HepG2 (cell line): ENCODE measurements at regions not wholly inside any gene's neighbourhood (a gene's known extent, or its start where the extent isn't known, plus 50 kb on each side); places are given as distances from the start of the nearest gene placed in this dataset.

ENCODE experiments used
- ATAC-seq: fragments of 200-7000 bp; cut with Tn5 transposase; 3 replicates; pipeline ENCODE4 v1.9.1; 2020; ENCODE audit warnings: mild to moderate bottlenecking, moderate library complexity
- BruUV-seq: library from RNA; stranded (reverse); fragments of 400-500 nt; replicated peaks from 2 replicates; lab custom pipeline; 2021; lab: Mats Ljungman, UMichigan
- CTCF ChIA-PET: fragments of 300-600 bp; formaldehyde crosslinking; extraction: SDS; loops from one replicate; lab custom pipeline; 2021; ENCODE audit warnings: low total read pairs, inconsistent platforms, low intra/inter-chr PET ratio; lab: Yijun Ruan, JAX
- POLR2A ChIA-PET: fragments of 350-600 bp; sonication (Branson Sonifier 250); formaldehyde crosslinking; loops from one replicate; lab custom pipeline; 2020; ENCODE audit warnings: antibody characterized with exemption, inconsistent platforms; lab: Yijun Ruan, JAX
- DNase-seq: peaks from one replicate; pipeline ENCODE4 v3.0.0-alpha.2; 2015; ENCODE audit warnings: low spot score
- FAIRE-seq: peaks from 3 replicates; lab custom pipeline; 2011; peaks lifted over from hg19 to GRCh38; lab: Jason Lieb, UNC
- H2AFZ ChIP-seq: one replicate; pipeline ENCODE4 v1.6.1; 2011; ENCODE audit warnings: low read length, inconsistent platforms
- H3K27ac ChIP-seq: fragments of 300-600 bp; 3 replicates; pipeline ENCODE4 v1.8.0; 2011; ENCODE audit warnings: mixed run types, mild to moderate bottlenecking, mixed read lengths, low read length, inconsistent platforms; ENCODE audit not compliant: insufficient read depth; ENCODE audit errors: extremely low read length
- H3K27me3 ChIP-seq, 2 experiments: fragments of 200-600 bp in 1 of 2; 2 replicates in 1 of 2; 3 replicates in 1 of 2; pipeline versions ENCODE4 v1.6.0 to v1.8.0; 2011; ENCODE audit warnings: low read length in 2 of 2, mild to moderate bottlenecking in 2 of 2, moderate library complexity in 2 of 2, inconsistent platforms in 1 of 2; ENCODE audit not compliant: insufficient read depth in 2 of 2, control insufficient read depth in 1 of 2
- H3K36me3 ChIP-seq, 2 experiments: fragments of 200-600 bp in 1 of 2; replicated peaks in 1 of 2; 2 replicates in 1 of 2; 3 replicates in 1 of 2; pipeline versions ENCODE4 v1.5.1 to v1.8.0; 2011; ENCODE audit warnings: low read length in 2 of 2, inconsistent platforms in 1 of 2; ENCODE audit not compliant: insufficient read depth in 2 of 2, control insufficient read depth in 1 of 2
- H3K4me1 ChIP-seq: 2 replicates; pipeline ENCODE4 v1.5.1; 2012; ENCODE audit warnings: low read length, inconsistent platforms; ENCODE audit not compliant: insufficient read depth
- H3K4me2 ChIP-seq: 2 replicates; pipeline ENCODE4 v1.6.0; 2011; ENCODE audit warnings: low read depth, low read length, inconsistent platforms
- H3K4me3 ChIP-seq, 3 experiments: fragments of 200-600 bp in 1 of 3; sonication (generic), shearing (Covaris generic) in 1 of 3; replicated peaks in 1 of 3; 2 replicates each; pipeline ENCODE4 v1.5.1; 2011 to 2016; ENCODE audit warnings: low read length in 3 of 3, inconsistent platforms in 2 of 3, low read depth in 2 of 3, mild to moderate bottlenecking in 2 of 3, control low read depth in 1 of 3, mixed read lengths in 1 of 3; ENCODE audit not compliant: insufficient read depth in 1 of 3
- H3K79me2 ChIP-seq: one replicate; pipeline ENCODE4 v1.6.1; 2011; ENCODE audit warnings: low read length, inconsistent platforms; ENCODE audit not compliant: insufficient read depth
- H3K9ac ChIP-seq: 2 replicates; pipeline ENCODE4 v1.6.0; 2011; ENCODE audit warnings: mild to moderate bottlenecking, low read depth, low read length, inconsistent platforms; ENCODE audit not compliant: insufficient read depth
- H3K9me3 ChIP-seq: 2 replicates; pipeline ENCODE4 v1.5.1; 2012; ENCODE audit warnings: mild to moderate bottlenecking, low read length
- H4K20me1 ChIP-seq: 2 replicates; pipeline ENCODE4 v1.6.0; 2011; ENCODE audit warnings: inconsistent platforms, mild to moderate bottlenecking, low read length, moderate library complexity; ENCODE audit not compliant: insufficient read depth
- AGO1 ChIP-seq: fragments of 200-400 bp; formaldehyde crosslinking; IDR thresholded peaks from 2 replicates; pipeline ENCODE4 v1.6.1; 2017; ENCODE audit warnings: mild to moderate bottlenecking, low read depth, low read length, moderate library complexity; ENCODE audit not compliant: poor library complexity, severe bottlenecking
- ARHGAP35 ChIP-seq: sonication (generic); formaldehyde crosslinking; IDR thresholded peaks from 2 replicates; pipeline ENCODE4 v1.9.0; 2022; ENCODE audit warnings: mild to moderate bottlenecking, inconsistent platforms, moderate library complexity, missing genetic modification reagents, borderline replicate concordance
- BORCS8-MEF2B ChIP-seq: sonication (generic); formaldehyde crosslinking; IDR thresholded peaks from 2 replicates; pipeline ENCODE4 v1.8.0; 2022; ENCODE audit warnings: mild to moderate bottlenecking, missing genetic modification reagents
- EHMT2 ChIP-seq: fragments of 200-600 bp; sonication (generic); IDR thresholded peaks from 2 replicates; pipeline ENCODE4 v1.7.0; 2017; ENCODE audit warnings: antibody characterized with exemption, low read depth, low read length, borderline replicate concordance
- ETV6 ChIP-seq: sonication (generic); formaldehyde crosslinking; conservative IDR thresholded peaks from 2 replicates; pipeline ENCODE4 v1.4.0; 2020; ENCODE audit warnings: missing genetic modification reagents
- MED13 ChIP-seq: sonication (generic); formaldehyde crosslinking; IDR thresholded peaks from 2 replicates; pipeline ENCODE4 v1.5.0; 2020; ENCODE audit warnings: missing genetic modification reagents
- ZNF12 ChIP-seq: sonication (generic); formaldehyde crosslinking; IDR thresholded peaks from 2 replicates; pipeline ENCODE4 v1.5.0; 2020; ENCODE audit warnings: missing genetic modification reagents
- ZNF33A ChIP-seq: sonication (generic); formaldehyde crosslinking; IDR thresholded peaks from 2 replicates; pipeline ENCODE4 v1.5.1; 2020; ENCODE audit warnings: missing genetic modification reagents, mild to moderate bottlenecking, moderate library complexity, borderline replicate concordance
- ZNF878 ChIP-seq: sonication (generic); formaldehyde crosslinking; IDR thresholded peaks from 2 replicates; pipeline ENCODE4 v1.8.1; 2023; ENCODE audit warnings: mild to moderate bottlenecking, missing genetic modification reagents, moderate library complexity
- WGBS: methylation state at CpG from one replicate; pipeline ENCODE4 v1.1.6; 2017; ENCODE audit warnings: low lambda C conversion rate; 5-methylcytosine and 5-hydroxymethylcytosine counted together
- in situ Hi-C: cut with HindIII; loops from 2 replicates; pipeline ENCODE4 v1.10.0; 2017; ENCODE audit warnings: low pct_unique_long_range_greater_than_20kb; ENCODE audit not compliant: extremely low pct_ligation_motif_present
- intact Hi-C: fragments of 100-400 bp; cut with micrococcal nuclease; formaldehyde crosslinking; loops from one replicate; pipeline ENCODE4 v1.10.0; 2022; ENCODE audit not compliant: unreplicated experiment
- TF ChIP-seq, protein P1 (sequence below): sonication (generic); formaldehyde crosslinking; IDR thresholded peaks from 2 replicates; pipeline ENCODE4 v1.4.0; 2020; ENCODE audit warnings: mild to moderate bottlenecking, missing genetic modification reagents
- TF ChIP-seq, protein P2 (sequence below): IDR thresholded peaks from 2 replicates; pipeline ENCODE4 v1.6.1; 2018; ENCODE audit warnings: missing genetic modification reagents, mild to moderate bottlenecking, missing compliant biosample characterization

GRCh38 chr3:16769525-16769924 lies 115.2 kb upstream of the PLCL2 start:
- H3K9me3 ChIP-seq, result no peaks in the 10 kb centered on the region
- no peak overlapping the region for H3K4me2 ChIP-seq
- FAIRE-seq, result no peak
- CTCF ChIA-PET, result no interaction called here
- H3K4me3 ChIP-seq, result no peak overlapping the region
- TF ChIP-seq, protein P1, sequence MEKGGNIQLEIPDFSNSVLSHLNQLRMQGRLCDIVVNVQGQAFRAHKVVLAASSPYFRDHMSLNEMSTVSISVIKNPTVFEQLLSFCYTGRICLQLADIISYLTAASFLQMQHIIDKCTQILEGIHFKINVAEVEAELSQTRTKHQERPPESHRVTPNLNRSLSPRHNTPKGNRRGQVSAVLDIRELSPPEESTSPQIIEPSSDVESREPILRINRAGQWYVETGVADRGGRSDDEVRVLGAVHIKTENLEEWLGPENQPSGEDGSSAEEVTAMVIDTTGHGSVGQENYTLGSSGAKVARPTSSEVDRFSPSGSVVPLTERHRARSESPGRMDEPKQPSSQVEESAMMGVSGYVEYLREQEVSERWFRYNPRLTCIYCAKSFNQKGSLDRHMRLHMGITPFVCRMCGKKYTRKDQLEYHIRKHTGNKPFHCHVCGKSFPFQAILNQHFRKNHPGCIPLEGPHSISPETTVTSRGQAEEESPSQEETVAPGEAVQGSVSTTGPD, result no peak
- TF ChIP-seq ZNF878 (CRISPR knock-in tag), result no peak
- TF ChIP-seq MED13 (CRISPR knock-in tag), result no peak
- no peak for TF ChIP-seq ETV6 (CRISPR knock-in tag)
- TF ChIP-seq AGO1, result no peak
- TF ChIP-seq ARHGAP35 (CRISPR knock-in tag), result no peak
- TF ChIP-seq BORCS8-MEF2B, result no peak
- TF ChIP-seq, protein P2, sequence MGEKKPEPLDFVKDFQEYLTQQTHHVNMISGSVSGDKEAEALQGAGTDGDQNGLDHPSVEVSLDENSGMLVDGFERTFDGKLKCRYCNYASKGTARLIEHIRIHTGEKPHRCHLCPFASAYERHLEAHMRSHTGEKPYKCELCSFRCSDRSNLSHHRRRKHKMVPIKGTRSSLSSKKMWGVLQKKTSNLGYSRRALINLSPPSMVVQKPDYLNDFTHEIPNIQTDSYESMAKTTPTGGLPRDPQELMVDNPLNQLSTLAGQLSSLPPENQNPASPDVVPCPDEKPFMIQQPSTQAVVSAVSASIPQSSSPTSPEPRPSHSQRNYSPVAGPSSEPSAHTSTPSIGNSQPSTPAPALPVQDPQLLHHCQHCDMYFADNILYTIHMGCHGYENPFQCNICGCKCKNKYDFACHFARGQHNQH (CRISPR knock-in tag), result no peak
- TF ChIP-seq ZNF33A (CRISPR knock-in tag), result no peak
- no peak for TF ChIP-seq EHMT2
- no peak for TF ChIP-seq ZNF12 (CRISPR knock-in tag)
- TF ChIP-seq, all 625 proteins: peak for 0
- in situ Hi-C loops, result no loop called here
- BruUV-seq, result no TSS peak
- H3K27ac ChIP-seq, result no peak overlapping the region
- ATAC-seq (no peak), DNase-seq (no peak)
- H4K20me1 ChIP-seq, result no peaks in the 10 kb centered on the region
- no peaks in the 10 kb centered on the region for H3K36me3 ChIP-seq
- H3K79me2 ChIP-seq, result no peaks in the 10 kb centered on the region
- POLR2A ChIA-PET, result no interaction called here
- no peaks in the 10 kb centered on the region for H3K4me1 ChIP-seq
- peaks cover 1 to 8% of the 10 kb centered on the region in 2 experiments; a peak in 2 of 5 replicates for H3K27me3 ChIP-seq
- H3K9ac ChIP-seq, result no peak overlapping the region
- 14% methylated on average over 4 of the region's 4 CpGs for WGBS
- intact Hi-C loops, result no loop called here
- H2AFZ ChIP-seq, result no peak overlapping the region
